Stimulated activated CD4-positive, alpha-beta T cell treated with anti-CD3 and anti-CD28 coated beads, Interleukin-12 subunit alpha, Interleukin-12 subunit beta, amount 100 ng/mL, for 4 hours (primary cell): ENCODE measurements at regions not wholly inside any gene's neighbourhood (a gene's known extent, or its start where the extent isn't known, plus 50 kb on each side); places are given as distances from the start of the nearest gene placed in this dataset.

Experiments used
- DNase-seq: peaks from one replicate; pipeline ENCODE4 v3.0.0-alpha.2; 2020

GRCh38 chrX:20364238-20364637, 97.5 kb upstream of the RPS6KA3 start:
- no peak for DNase-seq

- no peak for DNase-seq
These were observed 96.6 kb upstream of the RPS6KA3 start for GRCh38 chrX:20363275-20363674.

DNA sequence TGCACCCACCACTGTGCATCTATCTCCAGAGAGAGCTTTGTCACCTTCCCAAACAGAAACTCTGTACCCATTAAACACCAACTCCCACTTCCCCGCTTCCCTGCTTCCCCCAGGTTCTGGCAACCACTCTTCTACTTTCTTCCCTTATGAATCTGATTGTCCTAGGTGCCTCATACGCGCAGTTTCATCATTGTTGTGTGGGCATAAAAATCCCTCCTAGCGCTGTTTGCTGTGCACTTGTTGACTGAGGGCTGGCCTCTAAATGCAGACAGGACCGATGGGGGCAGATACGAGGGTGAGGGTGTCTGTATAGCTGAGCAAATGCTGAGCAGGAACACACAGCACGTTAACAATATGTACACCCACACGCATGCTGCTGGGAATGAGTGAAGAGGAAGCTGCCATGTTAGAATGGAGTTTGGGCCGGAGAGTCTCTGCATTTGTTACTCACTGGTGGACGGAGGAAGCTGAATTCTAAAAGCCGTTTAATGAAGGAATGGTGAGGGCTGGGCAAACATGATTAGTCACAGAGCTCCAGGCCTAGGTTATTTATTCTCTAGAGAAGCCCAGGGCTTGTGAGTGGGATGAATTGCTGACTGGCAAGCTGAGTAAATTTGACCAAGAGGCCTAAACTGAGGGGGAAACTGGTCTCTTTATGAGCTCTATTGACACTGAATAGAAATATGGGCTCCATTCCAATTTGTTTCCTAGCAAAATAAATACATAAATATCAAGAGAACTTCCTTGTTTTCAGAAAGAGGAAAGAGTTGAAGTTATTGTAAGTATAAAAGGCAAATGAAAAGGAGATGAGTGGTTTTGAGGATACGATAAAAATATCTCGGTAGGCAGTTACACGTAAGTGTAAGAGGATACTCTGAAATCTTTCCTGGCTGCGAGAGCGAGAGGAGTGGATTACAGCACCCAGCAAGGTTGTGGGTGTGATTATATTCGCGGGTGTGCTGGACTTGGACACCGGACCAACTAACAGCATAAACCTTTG, 95.9 kb upstream of the RPS6KA3 start:
- no peak for DNase-seq

GRCh38 chrX:20361890-20362262, 95.2 kb upstream of the RPS6KA3 start:
- DNase-seq = no peak

- no peak for DNase-seq
These were observed 94.6 kb upstream of the RPS6KA3 start for GRCh38 chrX:20361081-20361889.

DNA sequence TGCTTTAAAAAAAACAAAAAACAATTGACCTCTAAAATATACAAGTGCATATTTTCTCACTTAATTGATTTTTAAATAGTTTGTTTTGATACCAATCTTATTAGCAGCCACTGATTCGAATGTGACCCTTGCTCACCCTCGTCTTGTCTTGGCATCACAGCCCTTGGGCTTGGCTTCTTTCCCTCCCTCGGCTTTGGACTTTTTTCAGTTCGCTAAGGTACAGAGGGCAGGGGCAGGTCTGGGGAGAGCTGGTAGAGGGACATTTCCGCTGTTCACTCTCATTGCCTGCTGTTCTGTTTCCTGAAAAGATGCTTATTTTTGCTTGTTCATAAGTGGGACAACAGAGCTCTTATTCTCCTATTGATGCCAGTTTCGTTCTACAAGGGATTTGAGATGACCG, 88.5 kb upstream of the RPS6KA3 start:
- no peak for DNase-seq

GRCh38 chrX:20354505-20354904, 87.8 kb upstream of the RPS6KA3 start:
- DNase-seq = no peak

GRCh38 chrX:20352935-20353336, 86.2 kb upstream of the RPS6KA3 start:
- DNase-seq = no peak

DNA sequence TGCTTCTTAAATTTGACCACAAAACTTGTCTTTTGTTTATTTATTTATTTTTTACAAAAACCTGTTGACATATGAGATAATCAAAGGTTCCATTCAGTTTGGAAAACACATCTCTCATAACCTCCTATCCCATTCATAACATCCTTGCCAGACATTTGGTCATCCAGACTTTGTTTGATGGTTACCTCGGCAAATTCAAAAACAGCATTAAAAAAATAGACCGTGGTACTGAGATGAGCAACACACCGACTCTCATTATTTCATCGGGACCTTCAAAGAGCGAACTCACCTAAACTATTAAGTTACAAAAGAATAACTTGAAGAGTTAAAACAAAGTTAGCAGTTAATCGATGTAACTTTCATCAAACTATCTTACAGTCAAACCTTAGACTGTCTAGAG, 85.8 kb upstream of the RPS6KA3 start:
- no peak for DNase-seq

- no peak for DNase-seq
These were observed 83.9 kb upstream of the RPS6KA3 start for GRCh38 chrX:20350596-20350995.

- no peak for DNase-seq
These were observed 81.4 kb upstream of the RPS6KA3 start for GRCh38 chrX:20348139-20348538.

GRCh38 chrX:20347481-20347880, 80.8 kb upstream of the RPS6KA3 start:
- DNase-seq = no peak

DNA sequence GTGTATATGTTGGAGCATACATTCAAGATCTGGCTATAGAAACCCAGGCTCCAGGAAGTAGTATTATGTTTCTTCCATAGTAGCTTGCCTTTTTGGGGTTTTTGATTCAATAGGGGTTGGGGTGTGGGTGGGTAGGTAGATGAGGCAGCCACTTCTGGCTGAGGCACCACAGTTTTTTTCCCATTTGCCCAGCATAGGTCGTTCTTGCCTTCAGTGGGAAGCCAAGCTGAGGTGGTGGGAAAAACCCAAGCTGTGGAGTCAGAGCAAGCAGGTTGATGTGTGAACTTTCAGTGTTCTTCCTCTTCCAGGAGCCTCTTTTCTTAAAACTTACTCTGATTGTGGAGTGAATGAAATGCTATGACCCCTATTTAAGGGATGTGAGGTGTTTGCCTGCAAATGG, 67.0 kb upstream of the RPS6KA3 start:
- DNase-seq = no peak

GRCh38 chrX:20330545-20330944, 63.8 kb upstream of the RPS6KA3 start:
- no peak for DNase-seq

DNA sequence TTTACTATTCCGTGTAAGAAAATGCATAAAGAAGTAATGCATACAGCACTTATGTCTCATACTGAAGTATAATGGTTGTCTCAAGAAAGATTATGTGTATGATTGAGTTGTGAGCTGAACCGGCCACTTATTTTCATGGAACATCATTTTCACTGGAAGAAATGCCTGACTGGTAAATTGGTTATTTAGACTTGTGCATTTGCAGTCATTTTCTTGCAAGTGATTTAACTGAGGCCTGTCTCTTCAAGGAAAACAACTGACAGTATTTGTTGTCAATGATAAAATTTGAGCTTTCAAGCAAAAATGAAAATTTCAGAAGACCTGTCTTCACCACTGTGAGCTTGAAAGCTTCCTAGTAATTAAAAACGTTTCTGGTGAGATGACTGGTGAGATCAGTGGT, 62.7 kb upstream of the RPS6KA3 start:
- DNase-seq = no peak

GRCh38 chrX:20325786-20326388, 59.2 kb upstream of the RPS6KA3 start:
- DNase-seq = no peak

GRCh38 chrX:20322887-20323286, 56.2 kb upstream of the RPS6KA3 start:
- DNase-seq = no peak

- no peak for DNase-seq
These were observed 53.9 kb upstream of the RPS6KA3 start for GRCh38 chrX:20320461-20321159.

GRCh38 chrX:20319054-20319453, 52.3 kb upstream of the RPS6KA3 start:
- no peak for DNase-seq

DNA sequence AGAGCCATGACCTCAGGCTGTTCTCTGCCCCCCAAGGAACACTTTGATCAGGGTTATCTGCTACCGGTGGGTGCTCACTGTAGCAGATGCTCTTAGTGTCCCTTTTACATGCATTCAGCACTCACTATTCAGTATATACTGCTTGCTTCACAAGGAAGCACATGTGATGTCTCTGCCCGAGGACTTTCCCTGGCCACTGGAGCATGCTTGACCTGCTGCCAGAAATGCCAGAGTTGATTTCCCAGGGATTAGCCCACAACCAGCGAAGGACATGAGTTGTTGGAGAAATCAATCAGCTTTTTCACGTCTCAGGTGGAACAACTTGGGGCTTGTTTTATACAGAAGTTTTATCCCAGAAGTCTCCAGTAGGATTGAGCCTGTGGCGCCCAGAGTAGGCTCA, 51.2 kb upstream of the RPS6KA3 start:
- no peak for DNase-seq
